WTC11 (cell line): ENCODE measurements at regions not wholly inside any gene's neighbourhood (a gene's known extent, or its start where the extent isn't known, plus 50 kb on each side); places are given as distances from the start of the nearest gene placed in this dataset.
"Not testable (repeated sequence)": the region's sequence is repeated elsewhere in the genome, so short reads cannot be mapped to it uniquely, and the experiment has no call there.

Experiments
- ATAC-seq: fragments of 200-7000 bp; cut with Tn5 transposase; 2 replicates; pipeline ENCODE4 v1.10.0; 2021; ENCODE audit warnings: mild to moderate bottlenecking, moderate library complexity
- CTCF ChIA-PET: fragments of 300-600 bp; sonication (Branson Sonifier 250); formaldehyde crosslinking; loops from one replicate; lab custom pipeline; 2021; ENCODE audit warnings: antibody characterized with exemption; lab: Charles Lee
- POLR2A ChIA-PET: fragments of 350-600 bp; sonication (Branson Sonifier 250); formaldehyde crosslinking; loops from one replicate; lab custom pipeline; 2021; ENCODE audit warnings: antibody characterized with exemption; lab: Charles Lee
- DNase-seq: peaks from one replicate; pipeline ENCODE4 v3.0.0; 2021; ENCODE audit warnings: low spot score
- H3K27ac Mint-ChIP-seq: 2 replicates; pipeline ENCODE4 v1.8.0; 2021; ENCODE audit warnings: mixed read lengths
- H3K27me3 Mint-ChIP-seq: 2 replicates; pipeline ENCODE4 v1.8.0; 2021; ENCODE audit warnings: low read depth, mild to moderate bottlenecking, moderate library complexity, mixed read lengths
- H3K36me3 Mint-ChIP-seq: 2 replicates; pipeline ENCODE4 v1.8.0; 2021; ENCODE audit warnings: mixed read lengths
- H3K4me1 Mint-ChIP-seq: 2 replicates; pipeline ENCODE4 v1.8.0; 2022; ENCODE audit warnings: mixed read lengths
- H3K4me3 Mint-ChIP-seq: 2 replicates; pipeline ENCODE4 v1.8.0; 2021; ENCODE audit warnings: mild to moderate bottlenecking, moderate library complexity, mixed read lengths
- H3K9me3 Mint-ChIP-seq: 2 replicates; pipeline ENCODE4 v1.8.0; 2021; ENCODE audit warnings: mixed read lengths
- ATF3 ChIP-seq: sonication (generic); formaldehyde crosslinking; conservative IDR thresholded peaks from 2 replicates; pipeline ENCODE4 v1.8.1; 2022; ENCODE audit warnings: mild to moderate bottlenecking, missing genetic modification reagents
- ESRRA ChIP-seq: sonication (generic); formaldehyde crosslinking; IDR thresholded peaks from 2 replicates; pipeline ENCODE4 v1.8.1; 2022; ENCODE audit warnings: mild to moderate bottlenecking, missing genetic modification reagents, borderline replicate concordance
- FOXJ3 ChIP-seq: sonication (generic); formaldehyde crosslinking; IDR thresholded peaks from 2 replicates; pipeline ENCODE4 v1.9.0; 2021; ENCODE audit warnings: missing genetic modification reagents, mild to moderate bottlenecking, borderline replicate concordance
- HMGA2 ChIP-seq: fragments of 250-450 bp; sonication (Bioruptor Pico); IDR thresholded peaks from 2 replicates; pipeline ENCODE4 v1.4.0; 2021; ENCODE audit warnings: mild to moderate bottlenecking, moderate library complexity
- IRF2 ChIP-seq: sonication (generic); formaldehyde crosslinking; IDR thresholded peaks from 2 replicates; pipeline ENCODE4 v1.8.0; 2022; ENCODE audit warnings: low read depth, missing genetic modification reagents, borderline replicate concordance
- KAT7 ChIP-seq: sonication (generic); formaldehyde crosslinking; IDR thresholded peaks from 2 replicates; pipeline ENCODE4 v1.8.1; 2023; ENCODE audit warnings: missing genetic modification reagents, mild to moderate bottlenecking, borderline replicate concordance
- MYBL2 ChIP-seq: sonication (generic); formaldehyde crosslinking; IDR thresholded peaks from 2 replicates; pipeline ENCODE4 v1.8.1; 2023; ENCODE audit warnings: mild to moderate bottlenecking, moderate library complexity, missing genetic modification reagents
- ZBTB21 ChIP-seq: sonication (generic); formaldehyde crosslinking; IDR thresholded peaks from 2 replicates; pipeline ENCODE4 v1.8.1; 2023; ENCODE audit warnings: mild to moderate bottlenecking, missing genetic modification reagents, borderline replicate concordance
- TF ChIP-seq, protein P1 (sequence below): sonication (generic); formaldehyde crosslinking; IDR thresholded peaks from 2 replicates; pipeline ENCODE4 v1.8.1; 2023; ENCODE audit warnings: mild to moderate bottlenecking, moderate library complexity, missing genetic modification reagents
- TF ChIP-seq, protein P2 (sequence below): fragments of 250-450 bp; sonication (Bioruptor Pico); IDR thresholded peaks from 2 replicates; pipeline ENCODE4 v2.1.2; 2022; ENCODE audit warnings: mild to moderate bottlenecking, moderate library complexity
- TF ChIP-seq, protein P3 (sequence below): fragments of 250-450 bp; sonication (Bioruptor Pico); IDR thresholded peaks from 2 replicates; pipeline ENCODE4 v1.9.0; 2021; ENCODE audit warnings: mild to moderate bottlenecking, borderline replicate concordance

DNA sequence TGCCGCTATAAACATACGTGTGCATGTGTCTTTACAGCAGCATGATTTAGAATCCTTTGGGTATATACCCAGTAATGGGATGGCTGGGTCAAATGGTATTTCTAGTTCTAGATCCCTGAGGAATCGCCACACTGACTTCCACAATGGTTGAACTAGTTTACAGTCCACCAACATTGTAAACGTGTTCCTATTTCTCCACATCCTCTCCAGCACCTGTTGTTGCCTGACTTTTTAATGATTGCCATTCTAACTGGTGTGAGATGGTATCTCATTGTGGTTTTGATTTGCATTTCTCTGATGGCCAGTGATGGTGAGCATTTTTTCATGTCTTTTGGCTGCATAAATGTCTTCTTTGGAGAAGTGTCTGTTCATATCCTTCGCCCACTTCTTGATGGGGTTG, 121.1 kb downstream of the CRYBB2 start:
- DNase-seq, H3K27ac Mint-ChIP-seq: not testable (repeated sequence)

DNA sequence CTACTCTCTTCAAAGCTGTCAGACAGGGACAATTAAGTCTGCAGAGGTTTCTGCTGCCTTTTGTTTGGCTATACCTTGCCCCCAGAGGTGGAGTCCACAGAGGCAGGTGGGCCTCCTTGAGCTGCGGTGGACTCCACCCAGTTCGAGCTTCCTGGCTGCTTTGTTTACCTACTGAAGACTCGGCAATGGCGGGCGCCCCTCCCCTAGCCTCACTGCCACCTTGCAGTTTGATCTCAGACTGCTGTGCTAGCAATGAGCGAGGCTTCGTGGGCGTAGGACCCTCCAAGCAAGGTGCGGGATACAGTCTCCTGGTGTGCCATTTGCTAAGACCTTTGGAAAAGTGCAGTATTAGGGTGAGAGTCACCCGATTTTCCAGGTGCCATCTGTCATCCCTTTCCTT, 124.9 kb downstream of the CRYBB2 start:
- ATAC-seq, CTCF ChIA-PET, H3K4me1 Mint-ChIP-seq, H3K27me3 Mint-ChIP-seq, POLR2A ChIA-PET, H3K4me3 Mint-ChIP-seq, DNase-seq, H3K27ac Mint-ChIP-seq: not testable (repeated sequence)
- H3K9me3 Mint-ChIP-seq = peaks cover 17% of the 10 kb centered on the region
- peaks cover 18% of the 10 kb centered on the region for H3K36me3 Mint-ChIP-seq

More for the DNA sequence above, 121.1 kb downstream of the CRYBB2 start:
- H3K4me1 Mint-ChIP-seq, POLR2A ChIA-PET, H3K36me3 Mint-ChIP-seq, H3K27me3 Mint-ChIP-seq, ATAC-seq, CTCF ChIA-PET, H3K4me3 Mint-ChIP-seq, H3K9me3 Mint-ChIP-seq: not testable (repeated sequence)

DNA sequence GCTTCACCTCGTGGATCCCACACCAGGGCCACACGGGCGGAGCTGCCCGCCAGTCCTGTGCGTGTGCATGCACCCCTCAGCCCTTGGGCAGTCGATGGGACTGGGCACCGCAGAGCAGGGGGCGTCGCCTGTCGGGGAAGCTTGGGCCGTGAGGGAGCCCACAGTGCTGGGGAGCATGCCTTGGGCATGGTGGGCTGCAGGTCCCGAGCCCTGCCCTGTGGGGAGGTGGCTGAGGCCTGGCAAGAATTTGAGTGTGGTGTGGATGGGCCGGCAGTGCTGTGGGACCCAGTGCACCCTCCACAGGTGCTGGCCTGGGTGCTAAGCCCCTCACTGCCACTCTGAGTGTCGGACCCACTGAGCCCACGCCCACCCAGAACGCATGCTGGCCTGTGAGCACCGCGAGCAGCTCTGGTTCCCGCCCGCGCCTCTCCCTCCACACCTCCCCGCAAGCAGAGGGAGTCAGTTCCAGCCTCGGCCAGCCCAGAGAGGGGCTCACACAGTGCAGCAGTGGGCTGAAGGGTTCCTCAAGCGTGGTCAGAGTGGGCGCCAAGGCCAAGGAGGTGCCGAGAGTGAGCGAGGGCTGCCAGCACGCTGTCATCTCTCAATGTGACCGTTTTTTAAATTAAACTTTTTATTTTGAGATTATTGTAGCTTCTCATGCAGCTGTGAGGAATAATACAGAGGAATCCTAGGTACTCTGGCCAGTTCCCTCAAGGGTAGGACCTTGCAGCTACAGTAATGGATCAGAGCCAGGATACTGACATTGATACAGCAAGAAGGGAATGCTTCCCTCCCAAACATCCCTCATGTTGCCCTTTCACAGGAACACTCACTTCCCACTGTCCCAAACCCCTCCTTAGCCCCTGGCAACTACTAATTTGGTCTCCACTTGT, 127.7 kb downstream of the CRYBB2 start:
- TF ChIP-seq, protein P1, sequence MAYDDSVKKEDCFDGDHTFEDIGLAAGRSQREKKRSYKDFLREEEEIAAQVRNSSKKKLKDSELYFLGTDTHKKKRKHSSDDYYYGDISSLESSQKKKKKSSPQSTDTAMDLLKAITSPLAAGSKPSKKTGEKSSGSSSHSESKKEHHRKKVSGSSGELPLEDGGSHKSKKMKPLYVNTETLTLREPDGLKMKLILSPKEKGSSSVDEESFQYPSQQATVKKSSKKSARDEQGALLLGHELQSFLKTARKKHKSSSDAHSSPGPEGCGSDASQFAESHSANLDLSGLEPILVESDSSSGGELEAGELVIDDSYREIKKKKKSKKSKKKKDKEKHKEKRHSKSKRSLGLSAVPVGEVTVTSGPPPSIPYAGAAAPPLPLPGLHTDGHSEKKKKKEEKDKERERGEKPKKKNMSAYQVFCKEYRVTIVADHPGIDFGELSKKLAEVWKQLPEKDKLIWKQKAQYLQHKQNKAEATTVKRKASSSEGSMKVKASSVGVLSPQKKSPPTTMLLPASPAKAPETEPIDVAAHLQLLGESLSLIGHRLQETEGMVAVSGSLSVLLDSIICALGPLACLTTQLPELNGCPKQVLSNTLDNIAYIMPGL (CRISPR knock-in tag) = no peak
- TF ChIP-seq ESRRA (CRISPR knock-in tag) (no peak), MYBL2 (CRISPR knock-in tag) (no peak), ATF3 (no peak), FOXJ3 (CRISPR knock-in tag) (no peak), IRF2 (no peak), KAT7 (CRISPR knock-in tag) (no peak), ZBTB21 (CRISPR knock-in tag) (no peak), HMGA2 (no peak)
- TF ChIP-seq, protein P2, sequence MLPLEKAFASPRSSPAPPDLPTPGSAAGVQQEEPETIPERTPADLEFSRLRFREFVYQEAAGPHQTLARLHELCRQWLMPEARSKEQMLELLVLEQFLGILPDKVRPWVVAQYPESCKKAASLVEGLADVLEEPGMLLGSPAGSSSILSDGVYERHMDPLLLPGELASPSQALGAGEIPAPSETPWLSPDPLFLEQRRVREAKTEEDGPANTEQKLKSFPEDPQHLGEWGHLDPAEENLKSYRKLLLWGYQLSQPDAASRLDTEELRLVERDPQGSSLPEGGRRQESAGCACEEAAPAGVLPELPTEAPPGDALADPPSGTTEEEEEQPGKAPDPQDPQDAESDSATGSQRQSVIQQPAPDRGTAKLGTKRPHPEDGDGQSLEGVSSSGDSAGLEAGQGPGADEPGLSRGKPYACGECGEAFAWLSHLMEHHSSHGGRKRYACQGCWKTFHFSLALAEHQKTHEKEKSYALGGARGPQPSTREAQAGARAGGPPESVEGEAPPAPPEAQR = no peak
- TF ChIP-seq, protein P3, sequence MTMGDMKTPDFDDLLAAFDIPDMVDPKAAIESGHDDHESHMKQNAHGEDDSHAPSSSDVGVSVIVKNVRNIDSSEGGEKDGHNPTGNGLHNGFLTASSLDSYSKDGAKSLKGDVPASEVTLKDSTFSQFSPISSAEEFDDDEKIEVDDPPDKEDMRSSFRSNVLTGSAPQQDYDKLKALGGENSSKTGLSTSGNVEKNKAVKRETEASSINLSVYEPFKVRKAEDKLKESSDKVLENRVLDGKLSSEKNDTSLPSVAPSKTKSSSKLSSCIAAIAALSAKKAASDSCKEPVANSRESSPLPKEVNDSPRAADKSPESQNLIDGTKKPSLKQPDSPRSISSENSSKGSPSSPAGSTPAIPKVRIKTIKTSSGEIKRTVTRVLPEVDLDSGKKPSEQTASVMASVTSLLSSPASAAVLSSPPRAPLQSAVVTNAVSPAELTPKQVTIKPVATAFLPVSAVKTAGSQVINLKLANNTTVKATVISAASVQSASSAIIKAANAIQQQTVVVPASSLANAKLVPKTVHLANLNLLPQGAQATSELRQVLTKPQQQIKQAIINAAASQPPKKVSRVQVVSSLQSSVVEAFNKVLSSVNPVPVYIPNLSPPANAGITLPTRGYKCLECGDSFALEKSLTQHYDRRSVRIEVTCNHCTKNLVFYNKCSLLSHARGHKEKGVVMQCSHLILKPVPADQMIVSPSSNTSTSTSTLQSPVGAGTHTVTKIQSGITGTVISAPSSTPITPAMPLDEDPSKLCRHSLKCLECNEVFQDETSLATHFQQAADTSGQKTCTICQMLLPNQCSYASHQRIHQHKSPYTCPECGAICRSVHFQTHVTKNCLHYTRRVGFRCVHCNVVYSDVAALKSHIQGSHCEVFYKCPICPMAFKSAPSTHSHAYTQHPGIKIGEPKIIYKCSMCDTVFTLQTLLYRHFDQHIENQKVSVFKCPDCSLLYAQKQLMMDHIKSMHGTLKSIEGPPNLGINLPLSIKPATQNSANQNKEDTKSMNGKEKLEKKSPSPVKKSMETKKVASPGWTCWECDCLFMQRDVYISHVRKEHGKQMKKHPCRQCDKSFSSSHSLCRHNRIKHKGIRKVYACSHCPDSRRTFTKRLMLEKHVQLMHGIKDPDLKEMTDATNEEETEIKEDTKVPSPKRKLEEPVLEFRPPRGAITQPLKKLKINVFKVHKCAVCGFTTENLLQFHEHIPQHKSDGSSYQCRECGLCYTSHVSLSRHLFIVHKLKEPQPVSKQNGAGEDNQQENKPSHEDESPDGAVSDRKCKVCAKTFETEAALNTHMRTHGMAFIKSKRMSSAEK (CRISPR knock-in tag) = no peak
- TF ChIP-seq, all 79 proteins: peak for 0
- ChIA-PET POLR2A (no interaction called here), CTCF (interaction anchor here (1.7 kb wide), 1 partner anchor 13 kb away, joined by 5 read pairs; no protein-coding TSS in a partner anchor)
- Mint-ChIP-seq H3K36me3 (peaks cover 26% of the 10 kb centered on the region), H3K27me3 (peaks cover 6% of the 10 kb centered on the region), H3K9me3 (peaks cover 14% of the 10 kb centered on the region), H3K27ac (no peak overlapping the region), H3K4me1 (no peaks in the 10 kb centered on the region), H3K4me3 (no peak overlapping the region)
- ATAC-seq (no peak), DNase-seq (no peak)
